SJSA1 (cell line): ENCODE measurements at regions not wholly inside any gene's neighbourhood (a gene's known extent, or its start where the extent isn't known, plus 50 kb on each side); places are given as distances from the start of the nearest gene placed in this dataset.

ENCODE experiments used
- DNase-seq, 2 experiments: peaks; one replicate each; pipeline ENCODE4 v3.0.0-alpha.2; 2015 to 2020; ENCODE audit warnings: low spot score in 2 of 2, low read depth in 1 of 2
- H3K27ac ChIP-seq: fragments of 250-450 bp; sonication (Bioruptor Pico); 2 replicates; pipeline ENCODE4 v1.5.1; 2020; ENCODE audit warnings: mild to moderate bottlenecking, moderate library complexity
- H3K27me3 ChIP-seq: fragments of 250-450 bp; sonication (Bioruptor Pico); replicated peaks from 2 replicates; pipeline ENCODE4 v1.5.1; 2020; ENCODE audit warnings: mild to moderate bottlenecking, moderate library complexity
- H3K36me3 ChIP-seq: fragments of 250-450 bp; sonication (Bioruptor Pico); 2 replicates; pipeline ENCODE4 v1.5.1; 2020; ENCODE audit warnings: mild to moderate bottlenecking
- H3K4me1 ChIP-seq: fragments of 250-450 bp; sonication (Bioruptor Pico); replicated peaks from 2 replicates; pipeline ENCODE4 v1.6.1; 2021; ENCODE audit warnings: mild to moderate bottlenecking
- H3K4me3 ChIP-seq: fragments of 250-450 bp; sonication (Bioruptor Pico); 2 replicates; pipeline ENCODE4 v1.5.1; 2020; ENCODE audit warnings: mild to moderate bottlenecking
- H3K9me3 ChIP-seq: fragments of 250-450 bp; sonication (Bioruptor Pico); replicated peaks from 2 replicates; pipeline ENCODE4 v1.5.1; 2020; ENCODE audit warnings: mild to moderate bottlenecking

- no peak for DNase-seq
- no peaks in the 10 kb centered on the region for H3K36me3 ChIP-seq
- no peak overlapping the region for H3K4me3 ChIP-seq
- no peaks in the 10 kb centered on the region for H3K9me3 ChIP-seq
- no peaks in the 10 kb centered on the region for H3K4me1 ChIP-seq
- no peak overlapping the region for H3K27ac ChIP-seq
- H3K27me3 ChIP-seq: peaks cover 4% of the 10 kb centered on the region; the same call in 1 of the 2 replicates
Measured at GRCh38 chr17:59451706-59452105, 113.7 kb upstream of the DHX40 start.

- DNase-seq: no peak
- no peak overlapping the region for H3K4me3 ChIP-seq
- H3K4me1 ChIP-seq: no peaks in the 10 kb centered on the region
- H3K9me3 ChIP-seq: no peaks in the 10 kb centered on the region
- H3K36me3 ChIP-seq: no peaks in the 10 kb centered on the region
- H3K27me3 ChIP-seq: peaks cover 4% of the 10 kb centered on the region; the same call in 1 of the 2 replicates
- no peak overlapping the region for H3K27ac ChIP-seq
Measured at GRCh38 chr17:59454633-59455105, 110.7 kb upstream of the DHX40 start.

- Histone ChIP-seq H3K27me3 (peaks cover 4% of the 10 kb centered on the region; the same call in 1 of the 2 replicates), H3K4me1 (no peaks in the 10 kb centered on the region), H3K4me3 (no peak overlapping the region), H3K36me3 (no peaks in the 10 kb centered on the region), H3K9me3 (no peaks in the 10 kb centered on the region; the same call in 1 of the 2 replicates), H3K27ac (no peak overlapping the region)
- DNase-seq: no peak
Measured at GRCh38 chr17:59456428-59456827, 109.0 kb upstream of the DHX40 start.

DNA sequence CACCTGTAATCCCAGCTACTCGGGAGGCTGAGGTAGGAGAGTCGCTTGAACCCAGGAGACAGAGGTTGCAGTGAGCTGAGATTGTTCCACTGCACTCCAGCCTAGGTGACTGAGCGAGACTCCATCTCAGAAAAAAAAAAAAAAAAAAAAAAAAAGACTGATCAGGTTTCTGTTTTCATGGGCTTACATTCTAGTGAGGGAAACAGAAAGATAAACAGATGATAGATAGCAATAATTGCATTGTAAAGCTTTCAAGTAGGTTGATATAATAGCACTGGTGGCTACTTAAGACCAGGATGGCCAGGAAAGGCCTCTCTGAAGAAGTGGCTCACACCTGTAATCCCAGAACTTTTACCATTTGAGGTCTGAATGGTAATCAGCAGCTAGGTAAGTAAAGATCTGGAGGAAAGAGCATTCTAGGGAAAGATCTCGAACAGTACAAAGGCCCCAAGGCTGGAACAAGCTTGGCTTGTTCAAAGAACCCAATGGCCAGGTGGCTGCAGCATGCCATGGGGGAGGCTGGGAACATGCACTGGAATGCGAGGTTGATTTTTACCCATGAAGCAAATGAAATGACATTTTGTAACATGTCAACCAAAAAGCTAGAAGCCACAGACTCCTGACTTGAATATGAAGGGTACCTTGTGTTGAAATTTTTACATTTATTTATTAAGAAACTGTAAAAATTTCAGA lies 108.3 kb upstream of the DHX40 start:
- Histone ChIP-seq H3K27me3 (peaks cover 4% of the 10 kb centered on the region; the same call in 1 of the 2 replicates), H3K4me1 (no peaks in the 10 kb centered on the region), H3K4me3 (no peak overlapping the region), H3K9me3 (no peaks in the 10 kb centered on the region; the same call in 1 of the 2 replicates), H3K27ac (no peak overlapping the region), H3K36me3 (no peaks in the 10 kb centered on the region)
- DNase-seq: no peak

GRCh38 chr17:59462385-59462784 lies 103.0 kb upstream of the DHX40 start:
- H3K27ac ChIP-seq: no peak overlapping the region
- no peaks in the 10 kb centered on the region; the same call in 1 of the 2 replicates for H3K9me3 ChIP-seq
- H3K4me1 ChIP-seq: no peaks in the 10 kb centered on the region
- no peaks in the 10 kb centered on the region for H3K36me3 ChIP-seq
- no peak for DNase-seq
- no peak overlapping the region for H3K4me3 ChIP-seq
- no peaks in the 10 kb centered on the region for H3K27me3 ChIP-seq

DNA sequence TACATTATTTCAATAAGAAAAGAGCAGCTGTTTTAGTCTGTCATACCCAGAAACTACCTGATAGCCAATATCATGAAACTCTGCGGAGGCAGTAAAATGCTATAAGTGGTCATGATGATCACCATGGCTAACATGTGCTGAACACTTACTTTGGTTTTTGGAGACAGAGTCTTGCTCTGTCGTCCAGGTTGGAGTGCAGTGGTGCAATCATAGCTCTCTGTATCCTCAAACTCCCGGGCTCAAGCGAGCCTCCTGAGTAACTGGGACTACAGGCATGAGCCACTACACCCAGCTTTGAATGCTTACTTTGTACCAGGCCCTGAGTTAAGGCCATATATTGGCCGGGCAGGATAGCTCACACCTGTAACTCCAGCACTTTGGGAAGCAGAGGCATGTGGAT lies 101.2 kb upstream of the DHX40 start:
- no peak overlapping the region for H3K27ac ChIP-seq
- no peaks in the 10 kb centered on the region; the same call in none of the 2 replicates for H3K9me3 ChIP-seq
- peaks cover 3% of the 10 kb centered on the region for H3K4me1 ChIP-seq
- DNase-seq: no peak
- H3K4me3 ChIP-seq: no peak overlapping the region
- no peaks in the 10 kb centered on the region for H3K27me3 ChIP-seq
- H3K36me3 ChIP-seq: no peaks in the 10 kb centered on the region

DNA sequence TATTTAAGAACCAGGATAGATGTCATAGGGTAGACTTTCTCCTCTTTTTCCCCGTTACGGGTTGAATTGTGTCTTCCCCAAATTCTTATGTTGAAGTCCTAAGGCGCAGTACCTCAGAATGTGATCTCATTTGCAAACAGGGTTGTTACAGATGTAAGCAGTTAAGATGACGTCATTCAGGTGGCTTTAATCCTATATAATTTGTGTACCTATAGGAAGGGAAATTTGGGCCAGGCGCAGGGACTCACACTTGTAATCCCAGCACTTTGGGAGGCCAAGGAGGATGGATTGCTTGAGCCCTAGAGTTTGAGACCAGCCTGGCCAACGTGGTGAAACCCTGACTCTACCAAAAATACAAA lies 99.5 kb upstream of the DHX40 start:
- DNase-seq: no peak
- H3K27ac ChIP-seq: no peak overlapping the region
- H3K36me3 ChIP-seq: no peaks in the 10 kb centered on the region
- no peaks in the 10 kb centered on the region for H3K27me3 ChIP-seq
- peaks cover 3% of the 10 kb centered on the region for H3K4me1 ChIP-seq
- no peaks in the 10 kb centered on the region; the same call in 1 of the 2 replicates for H3K9me3 ChIP-seq
- H3K4me3 ChIP-seq: no peak overlapping the region

GRCh38 chr17:59466946-59467801 lies 98.2 kb upstream of the DHX40 start:
- no peaks in the 10 kb centered on the region for H3K27me3 ChIP-seq
- no peak for DNase-seq
- no peaks in the 10 kb centered on the region for H3K36me3 ChIP-seq
- no peak overlapping the region for H3K4me3 ChIP-seq
- H3K27ac ChIP-seq: no peak overlapping the region
- peaks cover 3% of the 10 kb centered on the region for H3K4me1 ChIP-seq
- no peaks in the 10 kb centered on the region; the same call in 1 of the 2 replicates for H3K9me3 ChIP-seq

GRCh38 chr17:59469786-59470485 lies 95.5 kb upstream of the DHX40 start:
- no peak for DNase-seq
- H3K36me3 ChIP-seq: no peaks in the 10 kb centered on the region
- H3K4me3 ChIP-seq: no peak overlapping the region
- no peak overlapping the region for H3K27ac ChIP-seq
- H3K4me1 ChIP-seq: peaks cover 3% of the 10 kb centered on the region
- no peaks in the 10 kb centered on the region for H3K27me3 ChIP-seq
- no peaks in the 10 kb centered on the region; the same call in 1 of the 2 replicates for H3K9me3 ChIP-seq

GRCh38 chr17:59470624-59471297 lies 94.6 kb upstream of the DHX40 start:
- Histone ChIP-seq H3K27ac (no peak overlapping the region), H3K4me1 (peaks cover 3% of the 10 kb centered on the region), H3K27me3 (no peaks in the 10 kb centered on the region), H3K9me3 (no peaks in the 10 kb centered on the region; the same call in 1 of the 2 replicates), H3K4me3 (no peak overlapping the region), H3K36me3 (no peaks in the 10 kb centered on the region)
- DNase-seq: no peak

DNA sequence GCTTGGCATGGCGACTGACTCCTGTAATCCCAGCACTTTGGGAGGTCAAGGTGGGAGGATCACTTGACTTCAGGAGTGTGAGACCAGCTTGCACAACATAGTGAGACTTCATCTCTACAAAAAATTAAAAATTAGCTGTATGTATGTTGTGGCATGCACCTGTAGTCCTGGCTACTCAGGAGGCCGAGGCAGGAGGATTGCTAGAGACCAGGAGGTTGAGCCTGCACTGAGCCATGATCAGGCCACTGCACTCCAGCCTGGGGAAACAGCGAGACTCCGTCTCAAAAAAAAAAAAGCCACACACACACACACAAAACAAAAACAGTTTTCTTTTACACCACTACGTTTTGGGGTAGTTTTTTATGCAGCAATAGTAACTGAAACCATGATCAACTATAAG lies 89.0 kb upstream of the DHX40 start:
- no peak for DNase-seq
- no peaks in the 10 kb centered on the region for H3K9me3 ChIP-seq
- H3K27me3 ChIP-seq: 0 out of 2 replicates have a peak, but pooled peaks cover 4% of the 10 kb centered on the region
- H3K4me1 ChIP-seq: no peaks in the 10 kb centered on the region
- no peak overlapping the region for H3K27ac ChIP-seq
- no peaks in the 10 kb centered on the region for H3K36me3 ChIP-seq
- no peak overlapping the region for H3K4me3 ChIP-seq

GRCh38 chr17:59479141-59479540 lies 86.3 kb upstream of the DHX40 start:
- no peaks in the 10 kb centered on the region for H3K36me3 ChIP-seq
- H3K4me1 ChIP-seq: no peaks in the 10 kb centered on the region
- H3K4me3 ChIP-seq: no peak overlapping the region
- H3K27me3 ChIP-seq: 0 out of 2 replicates have a peak, but pooled peaks cover 4% of the 10 kb centered on the region
- peak in 1 of 2 experiments; percentile 16 for DNase-seq
- H3K9me3 ChIP-seq: no peaks in the 10 kb centered on the region
- no peak overlapping the region for H3K27ac ChIP-seq

GRCh38 chr17:59483860-59484259 lies 81.5 kb upstream of the DHX40 start:
- peaks cover 7% of the 10 kb centered on the region for H3K27me3 ChIP-seq
- no peaks in the 10 kb centered on the region for H3K36me3 ChIP-seq
- no peaks in the 10 kb centered on the region for H3K4me1 ChIP-seq
- no peak overlapping the region for H3K4me3 ChIP-seq
- DNase-seq: no peak
- H3K27ac ChIP-seq: no peak overlapping the region
- H3K9me3 ChIP-seq: no peaks in the 10 kb centered on the region
